Right lobe of liver (tissue), 4 donors: ENCODE measurements at regions not wholly inside any gene's neighbourhood (a gene's known extent, or its start where the extent isn't known, plus 50 kb on each side); places are given as distances from the start of the nearest gene placed in this dataset.

Experiments
- POLR2A ChIP-seq: fragments of 450-650 bp; IDR thresholded peaks from one replicate; pipeline ENCODE4 v1.6.1; 2017; ENCODE audit warnings: antibody characterized with exemption, mild to moderate bottlenecking
- TF ChIP-seq, protein P1 (sequence below), 4 donors: fragments of 200-600 bp in 3 of 4; fragments of 450-650 bp in 1 of 4; IDR thresholded peaks; one replicate each; pipeline versions ENCODE4 v1.5.1 to v1.8.0; 2016 to 2022; ENCODE audit warnings: antibody characterized with exemption in 4 of 4, mild to moderate bottlenecking in 2 of 4
- donor health status: DM: no; HTN: no; CAD: no.
- donor health status: DM: no; HTN: no; CAD: no.
- donor health status: DM: no; HTN: yes; CAD: no.

DNA sequence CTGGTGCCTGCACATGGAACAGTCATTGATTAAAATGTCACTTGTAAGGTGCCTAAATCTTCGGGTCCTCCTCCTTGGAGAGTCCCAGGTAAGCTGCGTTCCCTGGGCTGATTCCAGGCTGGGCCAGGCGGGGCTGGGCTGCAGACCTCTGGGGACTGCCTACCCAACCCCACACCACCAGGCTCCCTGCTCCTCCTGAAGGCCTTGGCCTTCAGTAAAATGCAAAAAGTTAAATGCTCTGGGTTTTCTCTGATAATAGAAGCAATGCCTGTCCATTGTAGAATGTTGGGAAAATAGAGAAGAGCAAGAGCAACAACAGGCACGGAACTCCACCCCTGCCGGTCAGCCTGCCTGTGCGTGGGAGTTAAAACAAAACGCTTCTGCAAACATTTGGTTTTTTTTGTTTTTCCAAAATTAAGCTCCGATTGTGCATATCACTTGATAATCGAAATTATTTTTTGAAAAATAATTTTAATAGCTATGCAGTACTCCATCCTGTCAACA is 363.9 kb downstream of the SEC14L1 start:
- TF ChIP-seq, protein P1, sequence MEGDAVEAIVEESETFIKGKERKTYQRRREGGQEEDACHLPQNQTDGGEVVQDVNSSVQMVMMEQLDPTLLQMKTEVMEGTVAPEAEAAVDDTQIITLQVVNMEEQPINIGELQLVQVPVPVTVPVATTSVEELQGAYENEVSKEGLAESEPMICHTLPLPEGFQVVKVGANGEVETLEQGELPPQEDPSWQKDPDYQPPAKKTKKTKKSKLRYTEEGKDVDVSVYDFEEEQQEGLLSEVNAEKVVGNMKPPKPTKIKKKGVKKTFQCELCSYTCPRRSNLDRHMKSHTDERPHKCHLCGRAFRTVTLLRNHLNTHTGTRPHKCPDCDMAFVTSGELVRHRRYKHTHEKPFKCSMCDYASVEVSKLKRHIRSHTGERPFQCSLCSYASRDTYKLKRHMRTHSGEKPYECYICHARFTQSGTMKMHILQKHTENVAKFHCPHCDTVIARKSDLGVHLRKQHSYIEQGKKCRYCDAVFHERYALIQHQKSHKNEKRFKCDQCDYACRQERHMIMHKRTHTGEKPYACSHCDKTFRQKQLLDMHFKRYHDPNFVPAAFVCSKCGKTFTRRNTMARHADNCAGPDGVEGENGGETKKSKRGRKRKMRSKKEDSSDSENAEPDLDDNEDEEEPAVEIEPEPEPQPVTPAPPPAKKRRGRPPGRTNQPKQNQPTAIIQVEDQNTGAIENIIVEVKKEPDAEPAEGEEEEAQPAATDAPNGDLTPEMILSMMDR (IDR thresholded peaks at IDR 0.05) = no peak
- TF ChIP-seq POLR2A = no peak
